HUDEP-2 (cell line): ENCODE measurements at regions not wholly inside any gene's neighbourhood (a gene's known extent, or its start where the extent isn't known, plus 50 kb on each side); places are given as distances from the start of the nearest gene placed in this dataset.
"Not testable (repeated sequence)": the region's sequence is repeated elsewhere in the genome, so short reads cannot be mapped to it uniquely, and the experiment has no call there.

Experiments
- DNase-seq, 76 experiments: peaks; one replicate each; lab custom pipeline; 2025; ENCODE audit not compliant: unreplicated experiment in 76 of 76; lab: John Stamatoyannopoulos, UW

DNA sequence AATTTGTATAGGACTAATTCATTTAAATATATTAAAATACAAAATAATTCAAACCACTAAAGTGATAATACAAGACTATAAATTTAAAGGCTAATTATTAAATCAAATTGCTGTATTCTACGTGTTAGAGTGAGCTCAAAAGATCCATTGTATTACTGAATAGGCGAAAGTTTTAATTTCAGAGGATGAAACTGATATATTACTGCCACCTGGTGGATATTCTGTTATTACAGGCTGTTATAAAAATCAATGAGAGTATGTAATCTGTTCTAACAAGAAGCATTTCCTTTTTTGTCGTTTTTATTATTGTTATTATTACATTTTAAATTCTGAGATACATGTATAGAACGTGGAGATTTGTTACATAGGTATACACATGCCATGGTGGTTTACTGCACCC, 1239.6 kb upstream of the USP9Y start:
- peak in 1 of 76 experiments; percentile 0 for DNase-seq

GRCh38 chrY:11466778-11467177, 1234.3 kb upstream of the USP9Y start:
- not testable (repeated sequence) for DNase-seq
